ENCODE measurements at regions not wholly inside any gene's neighbourhood (a gene's known extent, or its start where the extent isn't known, plus 50 kb on each side); places are given as distances from the start of the nearest gene placed in this dataset.

DNA sequence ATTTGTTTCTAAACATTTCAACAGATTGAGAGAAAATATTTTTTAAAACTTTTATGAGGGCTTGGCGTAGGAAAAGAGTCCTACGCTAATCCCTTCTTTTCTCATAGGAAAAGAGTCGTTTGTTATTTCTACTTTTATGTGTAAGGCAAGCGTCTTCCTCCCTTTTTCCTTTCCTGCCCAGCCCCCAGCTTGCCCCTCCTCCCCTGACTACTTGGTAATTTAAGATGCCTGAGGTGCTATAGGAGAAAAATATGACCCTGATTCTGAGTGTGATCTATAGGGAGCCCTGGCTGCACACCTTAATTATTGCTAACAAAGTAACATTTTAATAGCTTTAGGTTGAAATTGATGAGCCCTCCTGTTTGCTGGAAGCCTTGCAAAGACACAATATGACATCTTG, 373.6 kb downstream of the PBX1 start:
- Histone ChIP-seq H3K4me2 (ENCODE audit: control insufficient read depth, extremely low read depth, insufficient read depth, low read depth, low read length) (no peak overlapping the region), H3K79me2 (ENCODE audit: control insufficient read depth, insufficient read depth, low read length) (no peaks in the 10 kb centered on the region), H3K4me3 (ENCODE audit: control insufficient read depth in 2 of 3, extremely low read depth in 1 of 3, insufficient read depth in 2 of 3, low read depth in 1 of 3, low read length in 3 of 3) (no peak overlapping the region), H3K27ac (ENCODE audit: control insufficient read depth, insufficient read depth, low read length) (no peak overlapping the region), H2AFZ (ENCODE audit: control insufficient read depth, low read length) (no peak overlapping the region), H4K20me1 (ENCODE audit: control insufficient read depth, extremely low read depth, insufficient read depth, low read length) (no peaks in the 10 kb centered on the region), H3K9ac (ENCODE audit: control insufficient read depth, extremely low read depth, insufficient read depth, low read length) (no peak overlapping the region), H3K36me3 (ENCODE audit: control insufficient read depth in 2 of 2, extremely low read depth in 1 of 2, insufficient read depth in 2 of 2, low read length in 2 of 2) (no peaks in the 10 kb centered on the region), H3K27me3 (ENCODE audit: control insufficient read depth, extremely low read depth, insufficient read depth, low read length) (no peaks in the 10 kb centered on the region), H3K4me1 (ENCODE audit: control insufficient read depth, extremely low read depth, insufficient read depth, low read length) (no peaks in the 10 kb centered on the region), H3K9me1 (ENCODE audit: control insufficient read depth, extremely low read depth, insufficient read depth, low read length) (no peaks in the 10 kb centered on the region), H3K9me3 (ENCODE audit: control insufficient read depth, low read depth, low read length) (no peaks in the 10 kb centered on the region)
- FAIRE-seq: no peak
- no peak for TF ChIP-seq EZH2 (IDR thresholded peaks at IDR 0.05; ENCODE audit: low read length)
- TF ChIP-seq, protein P1, sequence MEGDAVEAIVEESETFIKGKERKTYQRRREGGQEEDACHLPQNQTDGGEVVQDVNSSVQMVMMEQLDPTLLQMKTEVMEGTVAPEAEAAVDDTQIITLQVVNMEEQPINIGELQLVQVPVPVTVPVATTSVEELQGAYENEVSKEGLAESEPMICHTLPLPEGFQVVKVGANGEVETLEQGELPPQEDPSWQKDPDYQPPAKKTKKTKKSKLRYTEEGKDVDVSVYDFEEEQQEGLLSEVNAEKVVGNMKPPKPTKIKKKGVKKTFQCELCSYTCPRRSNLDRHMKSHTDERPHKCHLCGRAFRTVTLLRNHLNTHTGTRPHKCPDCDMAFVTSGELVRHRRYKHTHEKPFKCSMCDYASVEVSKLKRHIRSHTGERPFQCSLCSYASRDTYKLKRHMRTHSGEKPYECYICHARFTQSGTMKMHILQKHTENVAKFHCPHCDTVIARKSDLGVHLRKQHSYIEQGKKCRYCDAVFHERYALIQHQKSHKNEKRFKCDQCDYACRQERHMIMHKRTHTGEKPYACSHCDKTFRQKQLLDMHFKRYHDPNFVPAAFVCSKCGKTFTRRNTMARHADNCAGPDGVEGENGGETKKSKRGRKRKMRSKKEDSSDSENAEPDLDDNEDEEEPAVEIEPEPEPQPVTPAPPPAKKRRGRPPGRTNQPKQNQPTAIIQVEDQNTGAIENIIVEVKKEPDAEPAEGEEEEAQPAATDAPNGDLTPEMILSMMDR (optimal IDR thresholded peaks at IDR 0.05 in 1 of 3, IDR thresholded peaks at IDR 0.05 in 1 of 3, conservative IDR thresholded peaks at IDR 0.05 in 1 of 3; ENCODE audit: extremely low read depth in 1 of 3, insufficient read depth in 2 of 3, low read length in 3 of 3): no peak
- DNase-seq (ENCODE audit: low read depth, low spot score): no peak
- dilution Hi-C loops (cut with MboI; ENCODE audit: extremely low pct_ligation_motif_present, low sequenced_read_pairs): no loop called here

DNA sequence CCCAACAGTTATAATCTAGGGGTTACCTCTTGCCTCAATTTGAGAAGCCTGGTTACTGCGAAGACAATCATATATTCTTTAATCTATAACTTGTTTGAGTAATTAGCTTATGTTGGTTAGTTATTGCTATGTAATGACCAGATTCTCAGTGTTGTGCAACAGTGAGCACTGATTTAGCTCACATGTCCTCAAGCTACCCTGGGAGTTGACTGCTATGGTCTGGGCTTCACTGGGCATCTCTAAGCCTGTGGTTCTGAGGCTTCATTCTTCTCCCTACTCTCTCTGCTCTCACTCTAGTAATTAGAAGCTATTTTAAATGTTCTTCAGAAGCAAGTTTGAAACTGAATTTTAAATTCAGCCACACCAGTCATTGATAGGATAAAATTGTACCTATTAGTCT, 371.8 kb downstream of the PBX1 start:
- DNase-seq (ENCODE audit: low read depth, low spot score) (no peak), FAIRE-seq (no peak)
- Histone ChIP-seq H3K9ac (ENCODE audit: control insufficient read depth, extremely low read depth, insufficient read depth, low read length) (no peak overlapping the region), H3K4me3 (ENCODE audit: control insufficient read depth in 2 of 3, extremely low read depth in 1 of 3, insufficient read depth in 2 of 3, low read depth in 1 of 3, low read length in 3 of 3) (no peak overlapping the region), H3K27me3 (ENCODE audit: control insufficient read depth, extremely low read depth, insufficient read depth, low read length) (no peaks in the 10 kb centered on the region), H4K20me1 (ENCODE audit: control insufficient read depth, extremely low read depth, insufficient read depth, low read length) (no peaks in the 10 kb centered on the region), H2AFZ (ENCODE audit: control insufficient read depth, low read length) (no peak overlapping the region), H3K27ac (ENCODE audit: control insufficient read depth, insufficient read depth, low read length) (no peak overlapping the region), H3K9me3 (ENCODE audit: control insufficient read depth, low read depth, low read length) (no peaks in the 10 kb centered on the region), H3K4me1 (ENCODE audit: control insufficient read depth, extremely low read depth, insufficient read depth, low read length) (no peaks in the 10 kb centered on the region), H3K9me1 (ENCODE audit: control insufficient read depth, extremely low read depth, insufficient read depth, low read length) (no peaks in the 10 kb centered on the region), H3K79me2 (ENCODE audit: control insufficient read depth, insufficient read depth, low read length) (no peaks in the 10 kb centered on the region), H3K36me3 (ENCODE audit: control insufficient read depth in 2 of 2, extremely low read depth in 1 of 2, insufficient read depth in 2 of 2, low read length in 2 of 2) (no peaks in the 10 kb centered on the region), H3K4me2 (ENCODE audit: control insufficient read depth, extremely low read depth, insufficient read depth, low read depth, low read length) (no peak overlapping the region)
- TF ChIP-seq EZH2 (IDR thresholded peaks at IDR 0.05; ENCODE audit: low read length): no peak
- TF ChIP-seq, protein P1 (optimal IDR thresholded peaks at IDR 0.05 in 1 of 3, IDR thresholded peaks at IDR 0.05 in 1 of 3, conservative IDR thresholded peaks at IDR 0.05 in 1 of 3; ENCODE audit: extremely low read depth in 1 of 3, insufficient read depth in 2 of 3, low read length in 3 of 3): no peak
- dilution Hi-C loops (cut with MboI; ENCODE audit: extremely low pct_ligation_motif_present, low sequenced_read_pairs): no loop called here

Data from keratinocyte (primary cell).